NB4 (cell line): ENCODE measurements at regions not wholly inside any gene's neighbourhood (a gene's known extent, or its start where the extent isn't known, plus 50 kb on each side); places are given as distances from the start of the nearest gene placed in this dataset.

ENCODE experiments used
- DNase-seq: peaks from one replicate; pipeline ENCODE4 v3.0.0; 2010; ENCODE audit warnings: low read depth
- H3K4me3 ChIP-seq: one replicate; pipeline ENCODE4 v1.5.1; 2011; ENCODE audit warnings: mild to moderate bottlenecking, low read depth, low read length, moderate library complexity
- MYC ChIP-seq: IDR thresholded peaks from 2 replicates; pipeline ENCODE4 v1.6.1; 2011; ENCODE audit warnings: low read depth, low read length
- POLR2A ChIP-seq: IDR thresholded peaks from 2 replicates; pipeline ENCODE4 v1.6.1; 2011; ENCODE audit warnings: mild to moderate bottlenecking; ENCODE audit not compliant: insufficient read length; ENCODE audit errors: extremely low read depth
- TF ChIP-seq, protein P1 (sequence below): IDR thresholded peaks from one replicate; pipeline ENCODE4 v1.5.1; 2012; ENCODE audit warnings: low read depth, low read length
- TF ChIP-seq, protein P2 (sequence below): IDR thresholded peaks from 2 replicates; pipeline ENCODE4 v1.6.1; 2011; ENCODE audit warnings: low read depth, low read length

DNA sequence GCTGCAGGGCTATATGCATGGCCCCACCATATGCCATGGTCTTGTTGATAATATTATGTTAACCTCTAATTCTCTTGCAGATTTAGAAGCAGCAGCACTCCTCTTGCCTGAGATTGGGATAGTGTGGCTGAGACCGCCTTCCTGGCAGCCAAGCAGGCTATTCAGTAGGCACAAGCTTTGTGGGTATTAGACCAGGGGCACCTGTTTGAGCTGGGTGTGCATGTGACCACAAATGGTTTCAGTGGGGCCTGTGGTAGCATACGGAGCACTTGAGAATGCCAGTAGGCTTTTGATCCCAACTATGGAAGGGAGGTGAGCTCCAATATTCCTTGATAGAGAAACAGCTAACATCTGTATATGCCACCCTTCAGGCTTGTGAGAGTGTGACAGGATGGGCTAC, 625.1 kb upstream of the NUDT12 start:
- no peak overlapping the region for H3K4me3 ChIP-seq
- TF ChIP-seq, protein P1, sequence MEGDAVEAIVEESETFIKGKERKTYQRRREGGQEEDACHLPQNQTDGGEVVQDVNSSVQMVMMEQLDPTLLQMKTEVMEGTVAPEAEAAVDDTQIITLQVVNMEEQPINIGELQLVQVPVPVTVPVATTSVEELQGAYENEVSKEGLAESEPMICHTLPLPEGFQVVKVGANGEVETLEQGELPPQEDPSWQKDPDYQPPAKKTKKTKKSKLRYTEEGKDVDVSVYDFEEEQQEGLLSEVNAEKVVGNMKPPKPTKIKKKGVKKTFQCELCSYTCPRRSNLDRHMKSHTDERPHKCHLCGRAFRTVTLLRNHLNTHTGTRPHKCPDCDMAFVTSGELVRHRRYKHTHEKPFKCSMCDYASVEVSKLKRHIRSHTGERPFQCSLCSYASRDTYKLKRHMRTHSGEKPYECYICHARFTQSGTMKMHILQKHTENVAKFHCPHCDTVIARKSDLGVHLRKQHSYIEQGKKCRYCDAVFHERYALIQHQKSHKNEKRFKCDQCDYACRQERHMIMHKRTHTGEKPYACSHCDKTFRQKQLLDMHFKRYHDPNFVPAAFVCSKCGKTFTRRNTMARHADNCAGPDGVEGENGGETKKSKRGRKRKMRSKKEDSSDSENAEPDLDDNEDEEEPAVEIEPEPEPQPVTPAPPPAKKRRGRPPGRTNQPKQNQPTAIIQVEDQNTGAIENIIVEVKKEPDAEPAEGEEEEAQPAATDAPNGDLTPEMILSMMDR, result no peak
- TF ChIP-seq POLR2A (no peak), MYC (no peak)
- TF ChIP-seq, protein P2, sequence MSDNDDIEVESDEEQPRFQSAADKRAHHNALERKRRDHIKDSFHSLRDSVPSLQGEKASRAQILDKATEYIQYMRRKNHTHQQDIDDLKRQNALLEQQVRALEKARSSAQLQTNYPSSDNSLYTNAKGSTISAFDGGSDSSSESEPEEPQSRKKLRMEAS, result no peak
- no peak for DNase-seq

DNA sequence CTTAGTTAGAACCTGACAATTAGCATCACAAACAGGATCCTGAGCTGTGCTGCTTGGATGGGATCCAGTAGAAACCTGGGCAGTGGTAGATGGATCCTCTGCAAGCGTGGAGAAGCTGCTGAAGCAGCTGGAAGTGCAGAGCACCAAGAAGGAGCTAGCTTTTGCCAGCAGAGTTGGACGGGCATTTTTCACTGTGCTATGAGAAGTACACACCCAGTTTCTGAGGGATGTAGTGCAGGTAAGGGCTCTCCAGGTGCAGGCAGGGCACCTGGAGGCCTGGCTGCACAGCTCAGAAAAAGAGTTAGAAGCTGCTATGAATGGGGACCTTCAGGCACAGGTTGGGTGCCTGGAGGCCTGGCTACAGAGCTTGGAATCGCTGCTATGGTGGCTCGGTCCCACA, 623.9 kb upstream of the NUDT12 start:
- DNase-seq, result no peak
- H3K4me3 ChIP-seq, result no peak overlapping the region
- TF ChIP-seq, protein P1, result no peak
- TF ChIP-seq, protein P2, result no peak
- TF ChIP-seq MYC (no peak), POLR2A (no peak)

DNA sequence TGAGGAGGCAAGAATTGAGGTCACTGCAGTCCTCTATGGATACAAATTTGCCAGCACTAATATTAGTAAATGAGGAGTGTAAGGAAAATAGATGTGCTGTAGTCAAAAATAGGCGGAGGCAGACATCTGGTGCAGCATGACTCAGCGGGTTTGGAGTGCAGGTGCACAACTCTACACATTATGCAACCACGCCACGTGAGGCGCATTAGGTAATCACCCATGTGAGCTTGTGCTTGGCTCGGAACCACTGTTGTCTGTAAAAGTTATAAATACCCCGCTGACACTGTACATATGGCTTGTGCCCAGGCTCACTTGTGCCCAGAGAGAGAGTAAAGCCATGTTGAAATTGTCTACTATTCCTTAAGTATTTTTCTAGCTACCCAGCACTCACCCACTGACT, 623.5 kb upstream of the NUDT12 start:
- DNase-seq, result peak; percentile 38
- TF ChIP-seq, protein P2, result no peak
- TF ChIP-seq, protein P1, result no peak
- no peak for TF ChIP-seq POLR2A
- TF ChIP-seq MYC, result no peak
- H3K4me3 ChIP-seq, result no peak overlapping the region

DNA sequence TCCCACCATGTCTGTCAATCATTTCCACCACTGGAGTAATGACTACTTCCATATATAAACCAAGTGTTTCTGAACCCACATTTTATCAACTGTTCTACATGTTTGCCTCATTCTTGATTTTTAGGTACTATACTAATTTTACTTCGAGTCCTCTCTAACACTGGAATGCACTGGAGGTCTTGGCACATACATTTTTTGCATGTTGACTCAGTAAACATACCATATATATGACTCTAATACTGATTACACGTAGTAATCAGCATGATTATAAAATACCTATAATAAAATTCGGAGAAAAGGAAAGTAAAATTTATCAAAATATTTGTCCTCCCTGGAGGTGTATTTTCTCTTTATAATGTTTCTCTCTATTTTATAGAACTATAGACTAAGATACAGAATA, 621.7 kb upstream of the NUDT12 start:
- no peak for DNase-seq
- TF ChIP-seq MYC (no peak), POLR2A (no peak)
- TF ChIP-seq, protein P2, result no peak
- no peak overlapping the region for H3K4me3 ChIP-seq

DNA sequence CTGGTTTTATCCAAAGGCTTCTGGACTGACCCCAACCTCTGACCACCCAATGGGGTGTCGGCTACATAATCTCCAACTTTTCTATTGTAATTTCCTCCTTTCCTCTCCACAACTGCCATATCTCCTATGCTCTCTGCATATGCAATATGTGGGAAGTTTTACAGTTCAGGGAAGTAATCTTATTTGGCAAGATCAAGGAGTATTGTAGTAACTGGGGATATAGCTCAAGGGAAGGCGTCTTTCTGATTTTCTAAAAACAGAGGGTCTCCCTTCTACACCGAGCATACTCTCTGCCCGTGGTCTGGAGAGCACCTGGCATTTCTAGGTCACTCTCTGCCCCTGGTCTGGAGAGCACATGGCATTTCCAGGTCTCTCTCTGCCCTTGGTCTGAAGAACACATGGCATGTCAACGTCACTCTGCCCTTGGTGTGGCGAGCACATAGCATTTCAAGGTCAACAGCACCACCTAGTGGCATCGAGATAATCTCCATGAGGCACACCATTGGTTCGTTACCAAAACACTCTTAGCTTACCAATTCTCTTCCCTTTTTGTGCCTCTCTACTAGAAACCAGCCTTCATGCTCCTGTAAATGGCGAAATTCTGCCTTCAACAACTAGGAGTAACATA, 616.4 kb upstream of the NUDT12 start:
- TF ChIP-seq, protein P2, result peak; percentile 98
- peak; percentile 98 for TF ChIP-seq MYC
- TF ChIP-seq POLR2A, result no peak
- TF ChIP-seq, protein P1, result peak; percentile 14
- peak; percentile 72 for DNase-seq
- H3K4me3 ChIP-seq, result no peak overlapping the region

DNA sequence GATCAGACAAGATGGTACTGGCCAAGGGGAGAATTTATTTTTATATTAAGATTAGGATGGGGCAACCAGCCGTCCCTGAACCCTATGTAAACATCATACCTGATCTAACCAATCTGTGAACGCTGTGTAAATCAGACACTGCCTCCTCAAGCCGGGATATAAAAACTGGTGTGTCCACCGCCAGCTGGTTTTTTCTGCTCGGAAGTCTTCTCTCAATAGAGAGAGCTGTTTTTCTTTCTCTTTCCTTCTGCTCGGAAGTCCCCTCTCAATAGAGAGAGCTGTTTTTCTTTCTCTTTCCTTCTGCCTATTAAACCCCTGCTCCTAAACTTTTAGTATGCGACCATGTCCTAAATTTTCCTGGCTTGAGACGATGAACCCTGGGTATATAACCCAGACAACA, 615.5 kb upstream of the NUDT12 start:
- no peak for DNase-seq
- no peak overlapping the region for H3K4me3 ChIP-seq
- TF ChIP-seq, protein P2, result no peak
- TF ChIP-seq MYC, result no peak
- TF ChIP-seq, protein P1, result no peak
- no peak for TF ChIP-seq POLR2A
